GM12892 (cell line): ENCODE measurements at regions not wholly inside any gene's neighbourhood (a gene's known extent, or its start where the extent isn't known, plus 50 kb on each side); places are given as distances from the start of the nearest gene placed in this dataset.

ENCODE experiments used
- POLR2A ChIP-seq: IDR thresholded peaks from 2 replicates; pipeline ENCODE4 v1.6.1; 2011; ENCODE audit warnings: low read depth, low read length, control low read depth
- POLR2AphosphoS5 ChIP-seq: IDR thresholded peaks from 2 replicates; pipeline ENCODE4 v1.6.1; 2011; ENCODE audit warnings: low read depth, low read length, control low read depth

- TF ChIP-seq POLR2A (no peak), POLR2AphosphoS5 (no peak)
Measured at GRCh38 chr10:88150339-88150738, 286.9 kb downstream of the PTEN start.
